ENCODE measurements at regions not wholly inside any gene's neighbourhood (a gene's known extent, or its start where the extent isn't known, plus 50 kb on each side); places are given as distances from the start of the nearest gene placed in this dataset.
A peak's percentile ranks its signal among the peaks of the same experiment; 100 is the strongest.

- no peaks in the 10 kb centered on the region for H3K9me3 ChIP-seq (ENCODE audit: insufficient read depth in 2 of 2, low read depth in 1 of 2, low read length in 1 of 2)
- H3K18ac ChIP-seq (ENCODE audit: extremely low read depth, low read length) = no peak overlapping the region
- H3K23me2 ChIP-seq (ENCODE audit: low read depth, low read length) = no peaks in the 10 kb centered on the region
- FAIRE-seq (no peak), DNase-seq (ENCODE audit: low read depth in 1 of 2, low spot score in 2 of 2) (no peak)
- no peak overlapping the region for H2BK15ac ChIP-seq (ENCODE audit: low read length)
- H4K91ac ChIP-seq (replicated peaks; ENCODE audit: insufficient read length, low read length) = no peak overlapping the region
- no peak overlapping the region for H2BK120ac ChIP-seq (replicated peaks; ENCODE audit: low read depth, low read length)
- H2AFZ ChIP-seq (ENCODE audit: low read length) = no peak overlapping the region
- H2AK5ac ChIP-seq (ENCODE audit: low read depth, low read length) = no peak overlapping the region
- no peak overlapping the region for H3K4ac ChIP-seq (replicated peaks; ENCODE audit: insufficient read length, low read depth, low read length)
- no peak for TF ChIP-seq POU5F1 (IDR thresholded peaks at IDR 0.05; ENCODE audit: low read depth, low read length)
- TF ChIP-seq USF2 (IDR thresholded peaks at IDR 0.05; ENCODE audit: low read length) = no peak
- peak; percentile 69; the same call in 1 of the 2 replicates for TF ChIP-seq CEBPB (IDR thresholded peaks at IDR 0.05; ENCODE audit: low read depth, low read length)
- no peak overlapping the region for H4K5ac ChIP-seq (ENCODE audit: insufficient read length, low read depth, low read length)
- no peaks in the 10 kb centered on the region for H3K27me3 ChIP-seq (replicated peaks in 1 of 4; ENCODE audit: control insufficient read depth in 3 of 4, extremely low read depth in 1 of 4, insufficient read depth in 3 of 4, low read length in 3 of 4)
- H3K79me2 ChIP-seq (ENCODE audit: control insufficient read depth in 1 of 2, insufficient read depth in 2 of 2, low read length in 2 of 2) = no peaks in the 10 kb centered on the region
- CTCF ChIA-PET (ENCODE audit: partially characterized antibody) = no interaction called here
- H2BK5ac ChIP-seq (ENCODE audit: low read depth, low read length) = no peak overlapping the region
- POLR2A ChIA-PET (ENCODE audit: partially characterized antibody) = no interaction called here
- no peaks in the 10 kb centered on the region for H3K36me3 ChIP-seq (ENCODE audit: control insufficient read depth in 2 of 4, insufficient read depth in 4 of 4, low read length in 3 of 4)
- no peak overlapping the region for H3K27ac ChIP-seq (ENCODE audit: low read depth, low read length)
- no peak overlapping the region for H3K23ac ChIP-seq (ENCODE audit: insufficient read length)
- H3K14ac ChIP-seq (ENCODE audit: insufficient read length) = no peak overlapping the region
- no peak overlapping the region for H2BK20ac ChIP-seq (ENCODE audit: low read length)
- no peak overlapping the region for H3K4me2 ChIP-seq (ENCODE audit: insufficient read depth in 1 of 2, low read depth in 2 of 2, low read length in 2 of 2)
- no peaks in the 10 kb centered on the region for H3K79me1 ChIP-seq (ENCODE audit: low read depth, low read length)
- 83% methylated on average over 4 of the region's 4 CpGs; no CpG with 5 or more reads in 1 of the 2 experiments for WGBS, 2 experiments (ENCODE audit: extremely low coverage in 1 of 2, insufficient coverage in 1 of 2, insufficient read length in 1 of 2, insufficient replicate concordance in 2 of 2, low coverage in 1 of 2, low lambda C conversion rate in 2 of 2, missing lambda C conversion rate in 1 of 2)
- H4K20me1 ChIP-seq (replicated peaks in 1 of 2; ENCODE audit: control insufficient read depth in 1 of 2, insufficient read depth in 2 of 2, low read length in 2 of 2) = no peaks in the 10 kb centered on the region
- no peak overlapping the region for H3K9ac ChIP-seq (replicated peaks in 1 of 4; ENCODE audit: extremely low read depth in 1 of 4, low read depth in 3 of 4, low read length in 3 of 4)
- no peak overlapping the region for H4K8ac ChIP-seq (ENCODE audit: extremely low read depth, insufficient read depth, low read length)
- H3K56ac ChIP-seq (replicated peaks; ENCODE audit: insufficient read length, low read depth, low read length) = no peak overlapping the region
- no peak overlapping the region for H3K4me3 ChIP-seq (ENCODE audit: extremely low read depth in 1 of 4, insufficient read depth in 2 of 4, low read depth in 3 of 4, low read length in 4 of 4)
- no peak overlapping the region for H2BK12ac ChIP-seq (ENCODE audit: low read depth, low read length)
- H3K4me1 ChIP-seq (replicated peaks in 1 of 4; ENCODE audit: control insufficient read depth in 3 of 4, insufficient read depth in 4 of 4, low read length in 3 of 4) = peaks cover 2 to 23% (median 10%) of the 10 kb centered on the region in 4 experiments
These were observed 163.6 kb downstream of the ZDHHC21 start for GRCh38 chr9:14529629-14530028.
